ENCODE measurements at regions not wholly inside any gene's neighbourhood (a gene's known extent, or its start where the extent isn't known, plus 50 kb on each side); places are given as distances from the start of the nearest gene placed in this dataset.
"Not testable (repeated sequence)": the region's sequence is repeated elsewhere in the genome, so short reads cannot be mapped to it uniquely, and the experiment has no call there.

DNA sequence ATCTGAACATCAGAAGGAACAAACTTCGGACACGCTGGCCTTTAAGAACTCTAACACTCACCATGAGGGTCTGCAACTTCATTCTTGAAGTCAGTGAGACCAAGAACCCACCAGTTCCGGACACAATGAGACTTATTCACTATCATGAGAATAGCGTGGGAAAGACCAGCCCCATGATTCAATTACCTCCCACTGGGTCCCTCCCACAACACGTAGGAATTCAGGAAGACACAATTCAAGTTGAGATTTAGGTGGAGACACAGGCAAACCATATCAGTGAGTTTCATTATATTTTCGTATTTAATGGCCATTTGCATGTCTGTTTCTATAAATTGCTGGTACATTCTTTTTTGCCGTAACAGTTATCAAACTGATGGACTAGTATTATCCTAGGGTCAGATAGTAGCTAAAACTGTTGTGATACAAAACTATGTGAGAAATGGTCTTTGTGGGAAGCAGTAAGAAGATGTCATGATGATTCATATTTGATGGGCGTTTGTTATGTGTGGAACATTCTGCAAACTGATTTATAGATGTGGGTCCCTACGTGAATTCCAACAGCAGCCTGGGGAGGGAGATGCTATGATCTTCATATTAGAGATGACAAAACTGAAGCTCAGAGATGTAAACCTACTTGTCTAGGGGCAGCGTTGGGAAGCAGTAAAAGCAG, 282.4 kb upstream of the TMEM132C start:
- no peak for DNase-seq

DNA sequence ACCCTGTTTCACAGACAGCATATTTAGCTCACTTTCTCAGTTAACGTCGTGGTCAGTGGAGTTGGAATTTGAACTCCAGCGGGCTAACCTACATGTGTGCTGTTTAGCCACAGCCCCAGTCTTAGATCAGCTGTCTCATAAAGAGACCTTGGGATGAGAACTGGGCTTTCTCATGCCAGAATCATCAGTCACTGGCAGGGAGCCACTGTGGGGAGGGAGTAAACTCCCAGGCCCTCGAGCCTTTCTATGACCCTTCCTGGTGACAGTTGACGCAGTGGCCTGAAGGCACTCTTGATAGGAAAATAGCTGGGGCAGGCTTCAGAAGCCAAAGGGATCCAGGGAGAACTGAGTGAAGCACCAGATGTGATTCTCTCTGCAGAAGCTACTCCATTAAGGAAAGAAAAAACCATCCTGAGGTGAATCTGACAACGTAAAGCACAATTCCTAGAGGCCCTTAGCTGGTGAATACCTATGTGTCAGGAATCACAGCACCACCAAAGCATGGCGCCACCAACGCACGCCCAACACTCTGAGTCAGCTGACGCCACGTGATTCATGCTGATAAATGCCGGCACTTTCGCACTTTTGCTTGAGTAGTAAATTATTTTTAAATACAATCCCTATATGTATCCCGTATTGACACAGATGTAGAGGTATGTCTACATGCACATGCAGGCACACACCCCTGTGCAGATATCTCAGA, 279.6 kb upstream of the TMEM132C start:
- no peak for DNase-seq

DNA sequence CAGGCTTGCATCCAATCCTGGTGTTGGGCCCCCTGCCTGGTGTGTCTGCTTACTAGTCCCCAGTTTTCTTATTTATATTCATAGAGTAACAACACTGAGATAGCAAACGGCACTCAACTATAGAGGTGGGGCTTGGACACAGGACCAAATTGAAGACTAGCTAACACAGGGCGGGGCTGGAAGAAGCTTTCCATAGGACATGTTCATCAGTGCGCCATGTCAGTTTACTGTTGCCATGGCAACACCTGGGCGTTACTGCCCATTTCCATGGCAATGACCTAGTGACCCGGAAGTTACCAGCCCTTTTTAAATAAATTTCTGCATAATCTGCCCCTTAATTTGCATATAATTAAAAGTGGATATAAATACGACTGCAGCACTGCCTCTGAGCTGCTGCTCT, 275.5 kb upstream of the TMEM132C start:
- DNase-seq, result no peak

DNA sequence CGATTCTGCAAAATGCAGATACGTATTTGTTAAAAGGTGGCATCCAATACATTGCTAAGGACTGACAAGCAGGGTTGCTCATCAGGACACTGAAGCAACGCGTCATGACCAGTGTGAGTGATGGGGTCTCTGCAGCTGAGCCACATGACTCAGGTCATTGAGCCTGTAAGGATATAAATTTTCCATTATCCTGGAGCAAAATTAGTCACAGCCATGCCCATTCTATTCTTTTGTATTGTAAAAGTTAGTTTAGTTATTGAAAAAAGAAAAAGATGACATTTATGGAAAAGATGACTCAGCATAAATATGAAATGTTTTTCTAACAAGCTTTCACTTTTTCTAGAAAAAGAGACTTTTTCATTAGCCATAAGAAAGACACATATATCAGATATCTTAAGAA, 268.0 kb upstream of the TMEM132C start:
- no peak for DNase-seq

DNA sequence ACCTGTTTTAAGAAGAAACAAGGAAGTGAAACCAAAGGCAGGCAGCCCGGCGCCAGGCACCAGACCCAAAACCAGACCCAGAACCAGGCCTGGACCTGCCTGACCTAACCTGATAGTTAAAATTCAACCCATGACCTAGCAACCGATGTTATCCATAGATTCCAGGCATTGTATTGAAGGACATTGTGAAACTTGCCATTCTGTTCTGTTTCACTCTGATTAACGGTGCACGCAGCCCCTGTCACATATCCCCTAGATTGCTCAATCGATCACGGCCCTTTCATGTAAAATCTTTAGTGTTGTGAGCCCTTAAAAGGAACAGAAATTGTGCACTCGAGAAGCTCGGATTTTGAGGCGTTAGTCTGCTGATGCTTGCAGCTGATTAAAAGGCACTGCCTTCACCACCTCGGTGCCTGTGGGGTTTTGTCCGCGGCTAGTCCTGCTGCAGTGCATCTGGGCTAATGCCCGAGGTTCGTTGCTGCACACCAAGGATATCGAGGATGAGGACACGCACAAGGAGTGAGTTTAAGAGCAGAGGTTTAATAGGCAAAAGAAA, 262.5 kb upstream of the TMEM132C start:
- DNase-seq, result no peak

DNA sequence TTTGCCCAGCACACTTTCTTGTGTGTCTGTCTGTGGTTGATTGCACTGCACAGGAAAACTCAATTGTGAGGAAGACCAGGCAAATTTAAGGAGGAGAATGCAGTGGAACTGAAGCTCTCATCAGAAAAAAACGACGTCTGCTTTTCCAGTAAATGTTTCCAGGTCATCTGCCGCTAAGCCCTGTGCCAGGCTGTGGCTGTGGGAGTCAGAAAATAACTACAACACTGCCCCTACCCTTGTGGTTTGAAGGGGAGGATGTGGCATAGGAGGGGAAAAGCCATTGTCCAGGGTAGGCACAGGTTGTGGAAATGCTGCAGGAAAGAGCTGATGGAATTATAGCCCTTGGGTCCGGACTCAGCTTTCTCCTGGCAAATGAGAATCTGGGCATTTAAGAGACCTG, 259.7 kb upstream of the TMEM132C start:
- no peak for DNase-seq

DNA sequence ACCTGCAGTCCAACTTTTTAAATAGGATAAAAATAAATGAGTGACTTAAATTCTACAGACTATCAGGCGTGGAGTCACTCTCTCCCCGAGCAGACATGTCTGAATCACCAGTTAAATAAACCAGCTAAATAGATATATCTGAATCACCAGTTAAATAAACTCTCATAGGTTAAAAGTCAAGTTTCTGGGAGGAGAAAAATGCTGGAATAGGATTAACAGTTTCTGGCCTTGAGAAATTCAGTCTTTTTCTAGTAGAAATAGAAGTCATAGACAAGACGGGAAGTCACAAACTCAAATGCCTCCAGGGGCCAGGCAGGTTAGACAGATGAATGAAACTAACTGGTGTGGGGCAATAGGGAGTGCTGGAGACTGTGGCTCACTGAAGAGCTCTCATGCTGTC, 258.6 kb upstream of the TMEM132C start:
- no peak for DNase-seq

DNA sequence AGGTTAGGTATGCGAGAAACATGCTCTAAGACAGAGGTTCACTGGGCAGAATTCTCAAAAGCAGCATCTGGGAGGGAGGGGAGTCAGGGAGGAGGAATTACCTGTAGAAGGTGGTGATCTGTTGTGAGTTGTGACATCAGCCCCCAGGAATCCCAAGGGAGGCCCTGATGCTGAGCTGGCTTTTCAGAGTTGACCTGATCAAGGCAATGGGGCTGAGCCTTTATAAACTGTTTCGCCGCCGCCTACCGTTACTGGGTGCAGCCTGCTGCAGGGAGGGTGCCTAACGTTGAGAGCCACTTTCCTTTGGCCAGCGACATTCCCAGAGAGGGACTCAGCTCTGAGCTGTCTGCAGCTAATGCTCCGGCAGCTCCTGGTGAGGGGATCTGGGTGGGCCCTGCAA, 257.9 kb upstream of the TMEM132C start:
- DNase-seq, result no peak

DNA sequence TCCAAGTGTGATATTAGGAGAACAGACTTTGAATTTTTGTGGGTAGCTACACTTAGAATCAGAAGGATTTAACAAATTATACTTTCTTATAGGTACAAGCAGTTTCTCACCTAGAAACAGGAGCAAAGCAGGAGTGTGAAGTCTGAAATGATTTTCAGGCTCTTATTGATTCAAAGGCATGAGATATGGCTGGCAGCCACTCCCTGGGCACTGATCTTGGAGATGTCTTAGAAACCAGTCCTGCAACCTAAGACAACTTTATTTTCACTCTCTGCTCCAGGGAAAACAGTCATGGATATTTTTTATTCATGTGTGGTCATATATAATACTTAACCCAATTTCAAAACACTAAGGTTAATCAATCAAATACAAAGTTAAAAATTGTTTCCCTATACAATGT, 254.9 kb upstream of the TMEM132C start:
- DNase-seq, result no peak

DNA sequence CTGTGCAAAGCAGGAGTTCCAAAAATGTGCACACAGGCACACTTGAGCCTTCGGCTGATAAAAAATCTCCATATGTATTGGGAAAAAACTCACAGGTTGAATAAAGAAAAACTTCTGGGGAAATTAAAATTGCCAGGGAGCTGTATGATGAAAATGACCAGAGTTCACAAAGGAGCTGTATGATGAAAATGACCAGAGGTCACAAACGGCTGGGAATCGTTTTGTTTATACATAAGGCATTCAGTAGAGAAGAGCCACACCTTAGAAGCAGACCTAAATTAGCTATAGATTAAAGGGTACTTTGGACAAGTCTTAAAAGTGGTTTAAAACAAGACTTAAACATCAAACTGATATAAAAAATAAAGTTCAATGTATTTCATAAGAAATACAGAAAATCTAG, 251.7 kb upstream of the TMEM132C start:
- DNase-seq, result no peak

DNA sequence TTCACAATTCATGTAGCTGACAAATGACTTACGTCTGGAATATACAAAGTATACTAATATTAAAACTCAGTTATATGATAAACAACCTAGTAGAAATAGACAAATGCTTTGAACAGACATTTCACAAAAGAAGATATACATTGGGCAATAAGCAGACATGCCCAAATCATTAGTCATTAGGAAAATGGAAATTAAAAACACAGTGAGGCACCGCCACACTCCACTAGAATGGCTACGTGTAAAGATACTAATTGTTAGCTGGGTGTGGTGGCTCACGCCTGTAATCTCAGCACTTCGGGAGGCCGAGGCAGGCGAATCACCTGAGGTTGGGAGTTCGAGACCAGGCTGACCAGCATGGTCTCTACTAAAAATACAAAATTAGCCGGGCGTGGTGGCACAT, 248.9 kb upstream of the TMEM132C start:
- DNase-seq, result no peak

DNA sequence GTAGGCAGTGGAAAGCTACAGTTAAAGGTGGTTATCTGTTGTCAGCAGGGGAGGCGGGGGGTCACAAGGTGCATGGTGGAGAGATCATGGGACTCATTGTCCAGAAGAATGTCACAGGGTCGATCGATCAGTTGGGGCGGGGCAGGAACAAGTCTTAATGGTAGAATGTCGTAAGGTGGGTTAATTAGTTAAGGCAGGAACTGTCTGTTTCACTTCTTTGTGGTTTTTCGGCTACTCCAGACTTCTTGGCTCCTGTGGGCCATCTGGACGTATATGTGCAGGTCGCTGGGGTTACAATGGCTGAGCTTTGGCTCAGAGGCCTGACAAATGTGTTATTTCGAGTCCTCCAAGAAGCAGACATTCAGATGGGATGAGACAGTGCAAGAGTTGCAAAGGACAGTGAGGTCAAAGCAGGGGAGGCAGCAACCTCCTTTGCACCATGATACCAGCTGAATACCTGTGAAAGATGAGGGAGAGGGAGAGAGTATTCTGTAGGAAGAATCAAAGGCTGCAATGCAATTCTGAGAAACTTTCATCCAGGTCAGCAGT, 246.9 kb upstream of the TMEM132C start:
- DNase-seq, result no peak

DNA sequence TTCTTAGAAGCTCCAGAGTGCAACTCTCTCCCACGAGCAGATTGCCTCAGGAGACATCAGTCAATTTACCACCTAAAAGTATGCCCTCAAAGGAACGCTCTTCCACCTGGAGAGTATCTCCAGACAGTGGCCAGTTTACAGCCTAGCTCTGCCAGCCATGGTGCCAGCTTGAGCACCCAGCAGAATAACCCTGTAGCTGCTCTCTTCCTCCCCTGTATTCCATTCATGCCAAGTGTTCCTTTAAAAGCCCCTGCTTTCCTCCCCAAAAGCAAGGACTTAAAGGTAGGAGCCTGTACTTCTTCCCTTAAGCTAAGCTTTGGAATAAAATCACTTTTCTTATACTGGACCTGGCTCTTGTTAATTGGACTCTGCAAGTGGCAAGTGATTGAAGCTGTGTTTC, 245.4 kb upstream of the TMEM132C start:
- no peak for DNase-seq

DNA sequence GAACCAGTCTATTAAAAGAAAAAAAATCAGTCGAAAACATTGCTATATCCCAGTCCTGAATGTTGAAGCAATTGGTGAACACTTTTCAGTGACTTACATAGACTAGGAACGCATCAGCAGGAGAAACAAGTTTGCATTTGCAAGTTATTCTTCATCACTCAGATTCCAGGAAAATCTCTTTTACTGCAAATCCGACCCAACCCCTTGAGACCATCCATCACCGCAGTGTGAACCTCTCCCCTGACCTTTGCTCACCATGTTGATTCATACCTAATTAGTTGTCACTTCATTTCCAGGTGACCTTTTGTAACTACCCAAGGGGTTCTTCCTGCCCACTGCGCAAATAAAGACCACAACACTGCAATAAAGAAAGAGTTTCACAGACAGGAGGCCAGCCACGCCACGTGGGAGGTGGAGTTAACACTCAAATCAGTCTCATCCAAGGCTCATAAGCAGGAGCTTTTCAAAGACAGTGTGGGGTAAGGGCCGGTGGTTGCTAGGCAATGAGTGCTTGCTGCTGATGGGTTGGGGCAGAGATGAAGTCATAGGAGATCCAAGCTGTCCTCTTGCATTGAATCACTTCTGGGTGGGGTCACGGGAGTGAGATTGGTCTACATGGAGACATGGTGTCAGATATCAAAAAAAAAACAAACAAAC, 241.3 kb upstream of the TMEM132C start:
- no peak for DNase-seq

DNA sequence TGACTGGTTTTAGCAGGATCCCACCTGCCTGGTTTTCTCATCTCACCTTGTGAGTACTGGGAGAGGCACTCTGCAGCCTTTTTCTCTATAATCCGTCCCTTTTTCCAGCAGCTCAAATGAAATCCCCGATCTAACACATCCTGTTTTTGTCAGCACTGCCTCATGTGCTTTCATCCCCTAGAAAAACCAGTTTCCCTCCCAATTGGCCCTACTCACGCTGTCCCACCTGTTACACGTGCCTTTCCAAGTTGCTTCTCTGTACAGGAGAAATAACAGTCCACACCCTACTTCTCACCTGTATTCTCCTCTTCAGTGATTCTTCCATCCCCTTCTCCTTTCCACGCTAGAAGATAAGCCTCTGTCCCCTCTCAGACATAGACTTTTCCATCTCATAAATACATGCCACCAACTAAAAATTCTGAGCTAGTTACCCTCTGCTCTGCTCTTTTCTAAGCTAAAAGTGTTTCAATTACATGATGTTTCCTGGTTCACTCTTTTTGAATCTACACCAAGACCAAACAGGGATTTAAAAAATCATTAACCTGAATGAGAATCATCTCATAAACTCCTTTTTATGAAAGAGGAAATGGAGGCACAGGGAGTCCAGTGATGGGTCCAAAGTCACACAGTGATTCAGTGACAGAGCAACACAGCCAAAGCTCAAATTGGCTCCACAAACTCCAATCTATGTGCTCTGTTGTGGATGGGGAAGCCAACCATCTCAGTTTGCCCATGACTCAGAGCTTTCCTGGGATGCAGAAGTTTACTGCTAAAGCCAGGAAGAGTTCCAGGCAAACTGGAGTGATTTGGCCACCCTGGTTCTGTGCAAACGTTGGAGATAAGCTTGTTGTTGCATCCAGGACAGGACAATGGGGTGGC, 240.0 kb upstream of the TMEM132C start:
- no peak for DNase-seq

DNA sequence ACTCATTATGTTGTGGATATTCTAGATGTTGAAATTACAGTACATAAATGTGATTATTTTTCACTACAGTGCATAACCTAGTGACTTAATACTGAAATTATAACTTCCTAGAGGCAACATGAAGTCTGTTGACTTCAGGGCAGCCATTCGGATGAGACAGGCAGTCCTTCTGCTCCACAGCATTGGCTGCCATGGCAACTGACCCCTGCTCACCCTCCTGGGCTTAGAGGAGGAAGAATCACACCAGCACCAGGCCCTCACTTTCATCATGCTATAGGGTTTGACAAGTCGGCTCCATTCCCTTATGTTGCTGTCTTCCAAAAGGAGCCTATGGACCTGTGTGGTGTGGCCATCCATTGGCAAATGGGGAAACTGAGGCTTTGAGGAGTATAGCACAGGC, 233.5 kb upstream of the TMEM132C start:
- DNase-seq, result no peak

DNA sequence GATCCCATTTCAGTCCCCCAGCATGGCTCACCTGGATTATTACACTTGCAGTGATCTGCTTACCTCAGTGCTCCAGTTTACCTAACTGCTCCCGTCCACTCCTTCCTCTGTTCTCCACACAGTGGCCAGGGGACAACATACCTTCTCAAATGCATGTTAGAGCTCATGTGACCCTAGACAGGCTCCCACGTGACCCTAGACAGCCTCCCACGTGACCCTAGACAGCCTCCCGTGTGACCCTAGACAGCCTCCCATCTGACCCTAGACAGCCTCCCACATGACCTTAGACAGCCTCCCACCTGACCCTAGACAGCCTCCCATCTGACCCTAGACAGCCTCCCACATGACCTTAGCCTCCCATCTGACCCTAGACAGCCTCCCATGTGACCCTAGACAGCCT, 226.0 kb upstream of the TMEM132C start:
- no peak for DNase-seq

DNA sequence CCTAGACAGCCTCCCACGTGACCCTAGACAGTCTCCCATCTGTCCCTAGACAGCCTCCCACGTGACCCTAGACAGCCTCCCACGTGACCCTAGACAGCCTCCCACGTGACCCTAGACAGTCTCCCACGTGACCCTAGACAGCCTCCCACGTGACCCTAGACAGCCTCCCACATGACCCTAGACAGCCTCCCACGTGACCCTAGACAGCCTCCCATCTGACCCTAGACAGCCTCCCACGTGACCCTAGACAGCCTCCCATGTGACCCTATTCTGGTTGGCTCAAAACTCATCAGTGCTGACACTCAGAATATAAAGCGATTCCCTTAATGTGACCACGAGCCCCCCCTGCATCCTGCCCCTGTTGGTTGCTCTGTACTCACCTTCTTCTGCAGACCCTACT, 224.7 kb upstream of the TMEM132C start:
- DNase-seq, result not testable (repeated sequence)

DNA sequence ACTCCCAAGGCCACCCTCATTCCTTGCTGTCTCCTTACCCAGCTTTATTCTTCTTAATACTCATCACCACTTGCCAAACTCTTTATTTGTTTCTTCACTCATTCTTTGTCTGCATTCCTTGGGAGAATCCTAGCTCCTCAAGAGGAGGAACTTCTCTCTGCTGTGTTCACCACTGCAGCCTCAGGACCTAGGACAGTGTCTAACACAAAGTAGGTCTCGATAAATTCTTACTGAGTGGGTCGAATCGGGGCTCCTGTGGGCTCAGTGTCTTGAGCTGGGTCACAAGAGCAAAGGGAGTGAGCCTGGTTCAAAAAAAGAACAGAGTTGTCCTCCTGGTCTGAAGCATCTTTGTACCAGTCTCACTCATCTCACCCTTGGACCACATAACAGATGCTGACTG, 224.1 kb upstream of the TMEM132C start:
- DNase-seq, result no peak

DNA sequence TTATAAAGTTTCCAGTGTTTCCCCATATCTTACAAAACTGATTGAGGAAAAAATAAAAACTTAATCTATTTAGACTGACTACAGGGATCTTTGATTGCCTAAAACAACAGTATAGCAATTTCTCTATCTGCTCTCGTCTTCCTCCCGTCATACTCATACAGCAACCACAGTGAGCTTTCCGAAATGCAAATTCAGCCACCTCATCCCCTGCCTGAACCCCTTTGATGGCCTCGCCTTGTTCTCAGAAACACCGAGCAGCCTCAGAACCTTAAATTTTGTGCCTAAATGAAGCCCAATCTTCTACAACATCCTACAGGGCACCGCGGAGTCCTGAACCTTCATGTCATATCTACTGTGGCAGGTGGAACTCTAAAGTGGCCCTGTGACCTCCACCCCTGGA, 223.7 kb upstream of the TMEM132C start:
- DNase-seq, result no peak

DNA sequence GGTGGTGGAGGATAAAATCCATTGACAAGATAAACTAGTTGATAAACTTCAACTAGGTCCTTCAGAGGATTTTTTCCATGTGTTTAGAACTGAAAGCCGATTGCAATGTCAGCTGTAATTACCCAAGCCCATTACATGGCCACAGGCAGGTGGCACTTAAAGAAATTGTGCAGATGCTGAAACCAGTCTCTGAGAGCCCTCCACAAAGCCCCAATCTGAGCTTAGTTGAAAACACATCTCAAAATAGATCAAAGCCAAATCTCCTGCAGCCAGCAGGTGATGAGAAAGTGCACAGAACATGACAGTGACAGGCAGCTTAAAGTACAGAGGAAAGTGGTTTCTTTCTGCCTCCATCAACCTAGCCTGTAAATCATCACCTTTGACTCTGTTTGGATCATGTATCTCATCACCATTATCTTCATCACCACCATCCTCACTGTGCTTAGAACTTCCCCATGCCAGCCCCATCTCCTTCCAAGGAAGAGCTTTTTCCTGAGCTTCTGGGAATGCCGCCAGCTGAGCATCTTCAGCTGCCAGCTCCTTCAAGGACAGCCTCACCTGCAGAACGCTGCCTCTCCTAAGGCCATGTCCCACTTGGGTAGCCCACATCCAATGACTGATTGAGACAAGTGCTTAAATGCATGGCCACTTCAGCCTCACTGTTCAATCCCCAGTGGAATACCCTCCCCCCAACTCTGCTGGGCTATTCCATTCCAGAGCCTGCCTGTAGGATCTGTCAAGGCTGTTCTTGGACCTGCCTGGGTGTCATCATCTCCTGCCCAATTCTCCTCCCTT, 219.5 kb upstream of the TMEM132C start:
- no peak for DNase-seq

DNA sequence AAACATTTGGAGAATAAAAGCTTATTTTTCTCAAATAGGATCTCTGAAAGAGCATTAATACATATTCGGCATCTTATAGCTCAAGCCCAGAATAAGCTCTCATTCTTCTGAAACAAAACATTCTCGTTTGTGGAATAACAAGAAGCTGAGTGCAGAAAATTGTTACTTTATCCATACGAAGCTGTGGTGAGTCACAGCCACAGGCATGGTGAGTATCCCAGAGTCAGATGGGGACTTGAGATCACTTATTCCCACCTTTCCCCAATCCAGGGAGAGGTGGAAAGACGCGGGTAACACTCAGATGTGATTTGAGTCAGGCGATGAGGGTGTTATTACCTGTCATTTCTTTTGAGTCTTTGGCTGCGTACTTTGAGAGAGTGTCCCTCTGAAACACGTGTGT, 214.6 kb upstream of the TMEM132C start:
- no peak for DNase-seq
